Right lobe of liver (tissue), 4 donors: ENCODE measurements at regions not wholly inside any gene's neighbourhood (a gene's known extent, or its start where the extent isn't known, plus 50 kb on each side); places are given as distances from the start of the nearest gene placed in this dataset.

ENCODE experiments used
- CTCF ChIP-seq, 4 donors: fragments of 200-600 bp in 3 of 4; fragments of 450-650 bp in 1 of 4; IDR thresholded peaks; one replicate each; pipeline versions ENCODE4 v1.5.1 to v1.8.0; 2016 to 2022; ENCODE audit warnings: antibody characterized with exemption in 4 of 4, mild to moderate bottlenecking in 2 of 4
- POLR2A ChIP-seq: fragments of 450-650 bp; IDR thresholded peaks from one replicate; pipeline ENCODE4 v1.6.1; 2017; ENCODE audit warnings: antibody characterized with exemption, mild to moderate bottlenecking
- donor health status: DM: no; HTN: no; CAD: no.
- donor health status: DM: no; HTN: no; CAD: no.
- donor health status: DM: no; HTN: yes; CAD: no.

GRCh38 chr11:34806875-34807274 is 109.3 kb downstream of the APIP start:
- TF ChIP-seq CTCF (IDR thresholded peaks at IDR 0.05): no peak
- TF ChIP-seq POLR2A: no peak
